Stimulated activated CD4-positive, alpha-beta T cell treated with anti-CD3 and anti-CD28 coated beads, Interleukin-2, amount 100 ng/mL, for 4 hours (primary cell): ENCODE measurements at regions not wholly inside any gene's neighbourhood (a gene's known extent, or its start where the extent isn't known, plus 50 kb on each side); places are given as distances from the start of the nearest gene placed in this dataset.
"Not testable (repeated sequence)": the region's sequence is repeated elsewhere in the genome, so short reads cannot be mapped to it uniquely, and the experiment has no call there.

Experiments used
- DNase-seq: peaks from one replicate; pipeline ENCODE4 v3.0.0-alpha.2; 2020; ENCODE audit warnings: low read depth

- no peak for DNase-seq
These were observed 407.2 kb upstream of the CCL2 start for GRCh38 chr17:33847900-33848299.

- DNase-seq = no peak
These were observed 406.7 kb upstream of the CCL2 start for GRCh38 chr17:33848433-33848832.

- no peak for DNase-seq
These were observed 400.5 kb upstream of the CCL2 start for GRCh38 chr17:33854596-33854995.

- DNase-seq = no peak
These were observed 397.0 kb upstream of the CCL2 start for GRCh38 chr17:33858121-33858520.

GRCh38 chr17:33858682-33859081 is 396.4 kb upstream of the CCL2 start:
- no peak for DNase-seq

GRCh38 chr17:33862772-33863602 is 392.1 kb upstream of the CCL2 start:
- DNase-seq = no peak

GRCh38 chr17:33864758-33865229 is 390.3 kb upstream of the CCL2 start:
- no peak for DNase-seq

GRCh38 chr17:33868899-33869298 is 386.2 kb upstream of the CCL2 start:
- no peak for DNase-seq

- DNase-seq = no peak
These were observed 384.1 kb upstream of the CCL2 start for GRCh38 chr17:33870936-33871335.

GRCh38 chr17:33871720-33872540 is 383.2 kb upstream of the CCL2 start:
- no peak for DNase-seq

GRCh38 chr17:33873201-33873617 is 381.9 kb upstream of the CCL2 start:
- no peak for DNase-seq

GRCh38 chr17:33874617-33875060 is 380.4 kb upstream of the CCL2 start:
- no peak for DNase-seq

- DNase-seq = no peak
These were observed 379.1 kb upstream of the CCL2 start for GRCh38 chr17:33875973-33876372.

- DNase-seq = not testable (repeated sequence)
These were observed 372.8 kb upstream of the CCL2 start for GRCh38 chr17:33882273-33882672.

- not testable (repeated sequence) for DNase-seq
These were observed 372.4 kb upstream of the CCL2 start for GRCh38 chr17:33882677-33883076.

- no peak for DNase-seq
These were observed 366.6 kb upstream of the CCL2 start for GRCh38 chr17:33888455-33888854.

- DNase-seq = no peak
These were observed 366.0 kb upstream of the CCL2 start for GRCh38 chr17:33889040-33889439.

GRCh38 chr17:33889766-33890165 is 365.3 kb upstream of the CCL2 start:
- no peak for DNase-seq

- DNase-seq = no peak
These were observed 362.1 kb upstream of the CCL2 start for GRCh38 chr17:33892717-33893591.

- DNase-seq = no peak
These were observed 359.6 kb upstream of the CCL2 start for GRCh38 chr17:33895491-33895890.

GRCh38 chr17:33896263-33896662 is 358.8 kb upstream of the CCL2 start:
- DNase-seq = no peak

GRCh38 chr17:33901085-33901484 is 354.0 kb upstream of the CCL2 start:
- no peak for DNase-seq
